ENCODE measurements at regions not wholly inside any gene's neighbourhood (a gene's known extent, or its start where the extent isn't known, plus 50 kb on each side); places are given as distances from the start of the nearest gene placed in this dataset.

DNA sequence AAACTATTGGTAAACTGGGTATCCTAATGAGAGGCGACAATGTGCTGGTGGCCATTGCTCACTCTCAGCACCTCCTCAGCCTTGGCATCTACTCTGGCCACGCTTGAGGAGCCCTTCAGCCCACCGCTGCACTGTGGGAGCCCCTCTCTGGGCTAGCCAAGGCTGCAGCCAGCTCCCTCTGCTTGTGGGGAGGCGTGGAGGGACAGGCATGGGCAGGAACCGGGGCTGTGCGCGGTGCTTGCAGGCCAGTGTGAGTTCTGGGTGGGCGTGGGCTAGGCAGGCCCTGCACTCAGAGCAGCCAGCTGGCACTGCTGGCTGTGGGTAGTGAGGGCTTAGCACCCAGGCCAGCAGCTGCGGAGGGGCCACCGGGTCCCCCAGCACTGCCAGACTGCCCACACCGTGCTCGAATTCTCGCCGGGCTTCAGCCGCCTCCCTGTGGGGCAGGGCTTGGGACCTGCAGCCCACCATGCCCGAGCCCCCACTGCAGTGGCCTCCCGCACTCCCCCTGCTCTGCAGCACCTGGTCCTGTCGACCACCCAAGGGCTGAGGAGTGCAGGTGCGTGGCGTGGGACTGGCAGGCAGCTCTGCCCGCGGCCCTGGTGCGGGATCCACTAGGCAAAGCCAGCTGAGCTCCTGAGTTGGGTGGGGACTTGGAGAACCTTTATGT lies 575.9 kb upstream of the ANO3 start (continued):
- TF ChIP-seq ZNF114 (CRISPR knock-in tag; IDR thresholded peaks at IDR 0.05) (no peak), POLR2AphosphoS5 (IDR thresholded peaks at IDR 0.05; ENCODE audit: low read depth) (no peak), JUNB (IDR thresholded peaks at IDR 0.05; ENCODE audit: unreplicated experiment) (no peak), ZNF331 (CRISPR knock-in tag; IDR thresholded peaks at IDR 0.05; ENCODE audit: low read depth) (no peak)

GRCh38 chr11:25758145-25758661 lies 573.7 kb upstream of the ANO3 start:
- H3K36me3 ChIP-seq (ENCODE audit: insufficient read depth), result peaks cover 9% of the 10 kb centered on the region; the same call in 1 of the 2 replicates
- H3K27me3 ChIP-seq (ENCODE audit: insufficient read depth), result no peaks in the 10 kb centered on the region
- no peaks in the 10 kb centered on the region for H4K20me1 ChIP-seq (replicated peaks; ENCODE audit: insufficient read depth)
- H2AFZ ChIP-seq, result no peak overlapping the region
- peaks cover 19% of the 10 kb centered on the region for H3K36me3 Mint-ChIP-seq (ENCODE audit: low read depth)
- H3K4me2 ChIP-seq, result no peak overlapping the region
- H3K27ac Mint-ChIP-seq, result no peak overlapping the region
- H3K4me3 ChIP-seq, result no peak overlapping the region
- no peaks in the 10 kb centered on the region for H3K79me2 ChIP-seq (replicated peaks; ENCODE audit: insufficient read depth)
- DNase-seq (ENCODE audit: low spot score) (no peak), ATAC-seq (no peak)
- H3K4me1 ChIP-seq (ENCODE audit: insufficient read depth), result no peaks in the 10 kb centered on the region
- no peak overlapping the region for H3K4me3 Mint-ChIP-seq
- H3K9me3 Mint-ChIP-seq, result peaks cover 41% of the 10 kb centered on the region
- H3K27me3 Mint-ChIP-seq (ENCODE audit: insufficient read depth, low read depth, poor library complexity), result peaks cover 1% of the 10 kb centered on the region
- no peaks in the 10 kb centered on the region for H3K4me1 Mint-ChIP-seq
- no peak overlapping the region for H3K27ac ChIP-seq (ENCODE audit: low read depth)
- H3K9me2 ChIP-seq (ENCODE audit: insufficient read depth), result no peaks in the 10 kb centered on the region
- no peaks in the 10 kb centered on the region for H3F3A ChIP-seq (replicated peaks; ENCODE audit: low read depth)
- TF ChIP-seq EZH2 (IDR thresholded peaks at IDR 0.05; ENCODE audit: low read depth, unreplicated experiment), result no peak
- no peak for TF ChIP-seq POLR2AphosphoS5 (IDR thresholded peaks at IDR 0.05; ENCODE audit: low read depth)
- TF ChIP-seq, protein P1, sequence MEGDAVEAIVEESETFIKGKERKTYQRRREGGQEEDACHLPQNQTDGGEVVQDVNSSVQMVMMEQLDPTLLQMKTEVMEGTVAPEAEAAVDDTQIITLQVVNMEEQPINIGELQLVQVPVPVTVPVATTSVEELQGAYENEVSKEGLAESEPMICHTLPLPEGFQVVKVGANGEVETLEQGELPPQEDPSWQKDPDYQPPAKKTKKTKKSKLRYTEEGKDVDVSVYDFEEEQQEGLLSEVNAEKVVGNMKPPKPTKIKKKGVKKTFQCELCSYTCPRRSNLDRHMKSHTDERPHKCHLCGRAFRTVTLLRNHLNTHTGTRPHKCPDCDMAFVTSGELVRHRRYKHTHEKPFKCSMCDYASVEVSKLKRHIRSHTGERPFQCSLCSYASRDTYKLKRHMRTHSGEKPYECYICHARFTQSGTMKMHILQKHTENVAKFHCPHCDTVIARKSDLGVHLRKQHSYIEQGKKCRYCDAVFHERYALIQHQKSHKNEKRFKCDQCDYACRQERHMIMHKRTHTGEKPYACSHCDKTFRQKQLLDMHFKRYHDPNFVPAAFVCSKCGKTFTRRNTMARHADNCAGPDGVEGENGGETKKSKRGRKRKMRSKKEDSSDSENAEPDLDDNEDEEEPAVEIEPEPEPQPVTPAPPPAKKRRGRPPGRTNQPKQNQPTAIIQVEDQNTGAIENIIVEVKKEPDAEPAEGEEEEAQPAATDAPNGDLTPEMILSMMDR (conservative IDR thresholded peaks at IDR 0.05; ENCODE audit: low read depth in 2 of 2), result no peak
- TF ChIP-seq, protein P2, sequence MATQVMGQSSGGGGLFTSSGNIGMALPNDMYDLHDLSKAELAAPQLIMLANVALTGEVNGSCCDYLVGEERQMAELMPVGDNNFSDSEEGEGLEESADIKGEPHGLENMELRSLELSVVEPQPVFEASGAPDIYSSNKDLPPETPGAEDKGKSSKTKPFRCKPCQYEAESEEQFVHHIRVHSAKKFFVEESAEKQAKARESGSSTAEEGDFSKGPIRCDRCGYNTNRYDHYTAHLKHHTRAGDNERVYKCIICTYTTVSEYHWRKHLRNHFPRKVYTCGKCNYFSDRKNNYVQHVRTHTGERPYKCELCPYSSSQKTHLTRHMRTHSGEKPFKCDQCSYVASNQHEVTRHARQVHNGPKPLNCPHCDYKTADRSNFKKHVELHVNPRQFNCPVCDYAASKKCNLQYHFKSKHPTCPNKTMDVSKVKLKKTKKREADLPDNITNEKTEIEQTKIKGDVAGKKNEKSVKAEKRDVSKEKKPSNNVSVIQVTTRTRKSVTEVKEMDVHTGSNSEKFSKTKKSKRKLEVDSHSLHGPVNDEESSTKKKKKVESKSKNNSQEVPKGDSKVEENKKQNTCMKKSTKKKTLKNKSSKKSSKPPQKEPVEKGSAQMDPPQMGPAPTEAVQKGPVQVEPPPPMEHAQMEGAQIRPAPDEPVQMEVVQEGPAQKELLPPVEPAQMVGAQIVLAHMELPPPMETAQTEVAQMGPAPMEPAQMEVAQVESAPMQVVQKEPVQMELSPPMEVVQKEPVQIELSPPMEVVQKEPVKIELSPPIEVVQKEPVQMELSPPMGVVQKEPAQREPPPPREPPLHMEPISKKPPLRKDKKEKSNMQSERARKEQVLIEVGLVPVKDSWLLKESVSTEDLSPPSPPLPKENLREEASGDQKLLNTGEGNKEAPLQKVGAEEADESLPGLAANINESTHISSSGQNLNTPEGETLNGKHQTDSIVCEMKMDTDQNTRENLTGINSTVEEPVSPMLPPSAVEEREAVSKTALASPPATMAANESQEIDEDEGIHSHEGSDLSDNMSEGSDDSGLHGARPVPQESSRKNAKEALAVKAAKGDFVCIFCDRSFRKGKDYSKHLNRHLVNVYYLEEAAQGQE (IDR thresholded peaks at IDR 0.05; ENCODE audit: unreplicated experiment), result no peak
- TF ChIP-seq ZNF114 (CRISPR knock-in tag; IDR thresholded peaks at IDR 0.05), result no peak
- no peak for TF ChIP-seq NANOG (IDR thresholded peaks at IDR 0.05; ENCODE audit: borderline replicate concordance)
- no peak for TF ChIP-seq STAT1 (IDR thresholded peaks at IDR 0.05; ENCODE audit: unreplicated experiment)
- TF ChIP-seq EZH2phosphoT487 (IDR thresholded peaks at IDR 0.05; ENCODE audit: unreplicated experiment), result no peak
- no peak for TF ChIP-seq JUNB (IDR thresholded peaks at IDR 0.05; ENCODE audit: unreplicated experiment)
- no peak for TF ChIP-seq CREB1 (CRISPR knock-in tag; IDR thresholded peaks at IDR 0.05; ENCODE audit: low read depth)
- TF ChIP-seq, protein P3, sequence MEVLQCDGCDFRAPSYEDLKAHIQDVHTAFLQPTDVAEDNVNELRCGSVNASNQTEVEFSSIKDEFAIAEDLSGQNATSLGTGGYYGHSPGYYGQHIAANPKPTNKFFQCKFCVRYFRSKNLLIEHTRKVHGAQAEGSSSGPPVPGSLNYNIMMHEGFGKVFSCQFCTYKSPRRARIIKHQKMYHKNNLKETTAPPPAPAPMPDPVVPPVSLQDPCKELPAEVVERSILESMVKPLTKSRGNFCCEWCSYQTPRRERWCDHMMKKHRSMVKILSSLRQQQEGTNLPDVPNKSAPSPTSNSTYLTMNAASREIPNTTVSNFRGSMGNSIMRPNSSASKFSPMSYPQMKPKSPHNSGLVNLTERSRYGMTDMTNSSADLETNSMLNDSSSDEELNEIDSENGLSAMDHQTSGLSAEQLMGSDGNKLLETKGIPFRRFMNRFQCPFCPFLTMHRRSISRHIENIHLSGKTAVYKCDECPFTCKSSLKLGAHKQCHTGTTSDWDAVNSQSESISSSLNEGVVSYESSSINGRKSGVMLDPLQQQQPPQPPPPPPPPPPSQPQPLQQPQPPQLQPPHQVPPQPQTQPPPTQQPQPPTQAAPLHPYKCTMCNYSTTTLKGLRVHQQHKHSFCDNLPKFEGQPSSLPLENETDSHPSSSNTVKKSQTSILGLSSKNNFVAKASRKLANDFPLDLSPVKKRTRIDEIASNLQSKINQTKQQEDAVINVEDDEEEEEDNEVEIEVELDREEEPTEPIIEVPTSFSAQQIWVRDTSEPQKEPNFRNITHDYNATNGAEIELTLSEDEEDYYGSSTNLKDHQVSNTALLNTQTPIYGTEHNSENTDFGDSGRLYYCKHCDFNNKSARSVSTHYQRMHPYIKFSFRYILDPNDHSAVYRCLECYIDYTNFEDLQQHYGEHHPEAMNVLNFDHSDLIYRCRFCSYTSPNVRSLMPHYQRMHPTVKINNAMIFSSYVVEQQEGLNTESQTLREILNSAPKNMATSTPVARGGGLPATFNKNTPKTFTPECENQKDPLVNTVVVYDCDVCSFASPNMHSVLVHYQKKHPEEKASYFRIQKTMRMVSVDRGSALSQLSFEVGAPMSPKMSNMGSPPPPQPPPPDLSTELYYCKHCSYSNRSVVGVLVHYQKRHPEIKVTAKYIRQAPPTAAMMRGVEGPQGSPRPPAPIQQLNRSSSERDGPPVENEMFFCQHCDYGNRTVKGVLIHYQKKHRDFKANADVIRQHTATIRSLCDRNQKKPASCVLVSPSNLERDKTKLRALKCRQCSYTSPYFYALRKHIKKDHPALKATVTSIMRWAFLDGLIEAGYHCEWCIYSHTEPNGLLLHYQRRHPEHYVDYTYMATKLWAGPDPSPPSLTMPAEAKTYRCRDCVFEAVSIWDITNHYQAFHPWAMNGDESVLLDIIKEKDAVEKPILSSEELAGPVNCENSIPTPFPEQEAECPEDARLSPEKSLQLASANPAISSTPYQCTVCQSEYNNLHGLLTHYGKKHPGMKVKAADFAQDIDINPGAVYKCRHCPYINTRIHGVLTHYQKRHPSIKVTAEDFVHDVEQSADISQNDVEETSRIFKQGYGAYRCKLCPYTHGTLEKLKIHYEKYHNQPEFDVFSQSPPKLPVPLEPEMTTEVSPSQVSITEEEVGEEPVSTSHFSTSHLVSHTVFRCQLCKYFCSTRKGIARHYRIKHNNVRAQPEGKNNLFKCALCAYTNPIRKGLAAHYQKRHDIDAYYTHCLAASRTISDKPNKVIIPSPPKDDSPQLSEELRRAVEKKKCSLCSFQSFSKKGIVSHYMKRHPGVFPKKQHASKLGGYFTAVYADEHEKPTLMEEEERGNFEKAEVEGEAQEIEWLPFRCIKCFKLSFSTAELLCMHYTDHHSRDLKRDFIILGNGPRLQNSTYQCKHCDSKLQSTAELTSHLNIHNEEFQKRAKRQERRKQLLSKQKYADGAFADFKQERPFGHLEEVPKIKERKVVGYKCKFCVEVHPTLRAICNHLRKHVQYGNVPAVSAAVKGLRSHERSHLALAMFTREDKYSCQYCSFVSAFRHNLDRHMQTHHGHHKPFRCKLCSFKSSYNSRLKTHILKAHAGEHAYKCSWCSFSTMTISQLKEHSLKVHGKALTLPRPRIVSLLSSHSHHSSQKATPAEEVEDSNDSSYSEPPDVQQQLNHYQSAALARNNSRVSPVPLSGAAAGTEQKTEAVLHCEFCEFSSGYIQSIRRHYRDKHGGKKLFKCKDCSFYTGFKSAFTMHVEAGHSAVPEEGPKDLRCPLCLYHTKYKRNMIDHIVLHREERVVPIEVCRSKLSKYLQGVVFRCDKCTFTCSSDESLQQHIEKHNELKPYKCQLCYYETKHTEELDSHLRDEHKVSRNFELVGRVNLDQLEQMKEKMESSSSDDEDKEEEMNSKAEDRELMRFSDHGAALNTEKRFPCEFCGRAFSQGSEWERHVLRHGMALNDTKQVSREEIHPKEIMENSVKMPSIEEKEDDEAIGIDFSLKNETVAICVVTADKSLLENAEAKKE (CRISPR knock-in tag; IDR thresholded peaks at IDR 0.05), result no peak

Measured in GM23338 (cell line).